Type B pancreatic cell (in vitro differentiated cells): ENCODE measurements at regions not wholly inside any gene's neighbourhood (a gene's known extent, or its start where the extent isn't known, plus 50 kb on each side); places are given as distances from the start of the nearest gene placed in this dataset.

ENCODE experiments used
- DNase-seq: peaks from one replicate; pipeline ENCODE4 v3.0.0; 2021; ENCODE audit warnings: mixed read lengths; ENCODE audit not compliant: unreplicated experiment; ENCODE audit errors: extremely low spot score
- H3K27ac Mint-ChIP-seq: 2 replicates; pipeline ENCODE4 v1.8.0; 2021; ENCODE audit warnings: mild to moderate bottlenecking, mixed read lengths
- H3K27me3 Mint-ChIP-seq: 2 replicates; pipeline ENCODE4 v1.8.0; 2021; ENCODE audit warnings: mixed read lengths
- H3K36me3 Mint-ChIP-seq: 2 replicates; pipeline ENCODE4 v1.8.0; 2021; ENCODE audit warnings: mixed read lengths
- H3K4me1 Mint-ChIP-seq: one replicate; pipeline ENCODE4 v1.8.0; 2021; ENCODE audit warnings: mixed read lengths; ENCODE audit not compliant: unreplicated experiment
- H3K4me3 Mint-ChIP-seq: 2 replicates; pipeline ENCODE4 v1.8.0; 2021; ENCODE audit warnings: mild to moderate bottlenecking, mixed read lengths
- H3K9me3 Mint-ChIP-seq: 2 replicates; pipeline ENCODE4 v1.8.0; 2021; ENCODE audit warnings: mixed read lengths
- CTCF ChIP-seq: fragments of 200-600 bp; sonication (generic); conservative IDR thresholded peaks from 2 replicates; pipeline ENCODE4 v1.5.0; 2021; ENCODE audit warnings: antibody characterized with exemption, mild to moderate bottlenecking

GRCh38 chr18:55857956-55858355, 270.0 kb upstream of the TCF4 start:
- Mint-ChIP-seq H3K27ac (no peak overlapping the region), H3K4me1 (peaks cover 12% of the 10 kb centered on the region)

GRCh38 chr18:55857409-55857808, 269.4 kb upstream of the TCF4 start:
- no peak for TF ChIP-seq CTCF
- H3K4me3 Mint-ChIP-seq, result no peak overlapping the region
- no peak overlapping the region for H3K27ac Mint-ChIP-seq
- peaks cover 12% of the 10 kb centered on the region for H3K4me1 Mint-ChIP-seq
- no peaks in the 10 kb centered on the region for H3K36me3 Mint-ChIP-seq
- no peak for DNase-seq
- H3K9me3 Mint-ChIP-seq, result no peaks in the 10 kb centered on the region
- no peaks in the 10 kb centered on the region for H3K27me3 Mint-ChIP-seq

More at GRCh38 chr18:55857956-55858355, 270.0 kb upstream of the TCF4 start:
- Mint-ChIP-seq H3K9me3 (no peaks in the 10 kb centered on the region), H3K4me3 (no peak overlapping the region), H3K27me3 (no peaks in the 10 kb centered on the region), H3K36me3 (no peaks in the 10 kb centered on the region)
- no peak for TF ChIP-seq CTCF
- no peak for DNase-seq

GRCh38 chr18:55856679-55857078, 268.7 kb upstream of the TCF4 start:
- Mint-ChIP-seq H3K4me3 (no peak overlapping the region), H3K27ac (no peak overlapping the region), H3K27me3 (no peaks in the 10 kb centered on the region), H3K36me3 (no peaks in the 10 kb centered on the region), H3K9me3 (no peaks in the 10 kb centered on the region), H3K4me1 (peaks cover 12% of the 10 kb centered on the region)
- no peak for TF ChIP-seq CTCF
- DNase-seq, result no peak

GRCh38 chr18:55856229-55856628, 268.2 kb upstream of the TCF4 start:
- Mint-ChIP-seq H3K27me3 (no peaks in the 10 kb centered on the region), H3K9me3 (no peaks in the 10 kb centered on the region), H3K4me1 (peaks cover 12% of the 10 kb centered on the region), H3K36me3 (no peaks in the 10 kb centered on the region), H3K27ac (peak overlapping the region; percentile 25), H3K4me3 (no peak overlapping the region)
- DNase-seq, result no peak
- TF ChIP-seq CTCF, result no peak

- Mint-ChIP-seq H3K27ac (no peak overlapping the region), H3K4me3 (no peak overlapping the region), H3K4me1 (peaks cover 5% of the 10 kb centered on the region), H3K27me3 (no peaks in the 10 kb centered on the region), H3K9me3 (no peaks in the 10 kb centered on the region), H3K36me3 (no peaks in the 10 kb centered on the region)
- TF ChIP-seq CTCF, result no peak
- DNase-seq, result no peak
Observed at GRCh38 chr18:55853268-55853667, 265.3 kb upstream of the TCF4 start.

- no peak overlapping the region for H3K4me3 Mint-ChIP-seq
- H3K36me3 Mint-ChIP-seq, result no peaks in the 10 kb centered on the region
- no peaks in the 10 kb centered on the region for H3K27me3 Mint-ChIP-seq
- no peaks in the 10 kb centered on the region for H3K9me3 Mint-ChIP-seq
- no peak for DNase-seq
- peaks cover 6% of the 10 kb centered on the region for H3K4me1 Mint-ChIP-seq
- TF ChIP-seq CTCF, result no peak
- no peak overlapping the region for H3K27ac Mint-ChIP-seq
Observed at GRCh38 chr18:55850904-55851303, 262.9 kb upstream of the TCF4 start.
